GM23248 (cell line): ENCODE measurements at regions not wholly inside any gene's neighbourhood (a gene's known extent, or its start where the extent isn't known, plus 50 kb on each side); places are given as distances from the start of the nearest gene placed in this dataset.

Experiments used
- DNase-seq: peaks from one replicate; pipeline ENCODE4 v3.0.0-alpha.2; 2015
- H2AFZ ChIP-seq: fragments of 200-600 bp; sonication (generic); 2 replicates; pipeline ENCODE4 v1.6.1; 2016; ENCODE audit warnings: antibody characterized with exemption
- H3F3A ChIP-seq: fragments of 200-600 bp; sonication (generic); 2 replicates; pipeline ENCODE4 v1.6.1; 2016; ENCODE audit warnings: mild to moderate bottlenecking, antibody characterized with exemption, mixed run types; ENCODE audit not compliant: insufficient read depth
- H3K27ac ChIP-seq: fragments of 200-600 bp; sonication (generic); 2 replicates; pipeline ENCODE4 v1.5.1; 2016; ENCODE audit warnings: mild to moderate bottlenecking
- H3K27me3 ChIP-seq: fragments of 200-600 bp; sonication (generic); replicated peaks from 2 replicates; pipeline ENCODE4 v1.6.1; 2016; ENCODE audit warnings: mild to moderate bottlenecking; ENCODE audit not compliant: insufficient read depth
- H3K36me3 ChIP-seq: fragments of 200-600 bp; sonication (generic); 2 replicates; pipeline ENCODE4 v1.6.1; 2016; ENCODE audit warnings: low read depth, mild to moderate bottlenecking
- H3K4me1 ChIP-seq: fragments of 200-600 bp; sonication (generic); 2 replicates; pipeline ENCODE4 v1.6.1; 2016; ENCODE audit warnings: mild to moderate bottlenecking; ENCODE audit not compliant: insufficient read depth
- H3K4me2 ChIP-seq: fragments of 200-600 bp; sonication (generic); one replicate; pipeline ENCODE4 v1.6.1; 2016; ENCODE audit warnings: mild to moderate bottlenecking; ENCODE audit not compliant: unreplicated experiment
- H3K4me3 ChIP-seq: fragments of 200-600 bp; sonication (generic); 2 replicates; pipeline ENCODE4 v1.5.1; 2016; ENCODE audit warnings: mild to moderate bottlenecking
- H3K79me2 ChIP-seq: fragments of 200-600 bp; sonication (generic); 2 replicates; pipeline ENCODE4 v1.6.1; 2016; ENCODE audit warnings: mild to moderate bottlenecking; ENCODE audit not compliant: insufficient read depth
- H3K9ac ChIP-seq: fragments of 200-600 bp; sonication (generic); 2 replicates; pipeline ENCODE4 v1.6.1; 2016; ENCODE audit warnings: mild to moderate bottlenecking
- H3K9me2 ChIP-seq: fragments of 200-600 bp; sonication (generic); 2 replicates; pipeline ENCODE4 v1.6.1; 2016; ENCODE audit warnings: mixed run types, mild to moderate bottlenecking, moderate library complexity; ENCODE audit not compliant: insufficient read depth
- H3K9me3 ChIP-seq: fragments of 200-600 bp; sonication (generic); one replicate; pipeline ENCODE4 v1.6.1; 2017; ENCODE audit warnings: low read depth
- H4K20me1 ChIP-seq: fragments of 200-600 bp; sonication (generic); 2 replicates; pipeline ENCODE4 v1.6.0; 2016; ENCODE audit not compliant: insufficient read depth
- EZH2 ChIP-seq: fragments of 200-600 bp; sonication (generic); IDR thresholded peaks from 2 replicates; pipeline ENCODE4 v1.6.1; 2018; ENCODE audit warnings: antibody characterized with exemption, mild to moderate bottlenecking; ENCODE audit not compliant: insufficient read depth, poor library complexity, severe bottlenecking
- EZH2phosphoT487 ChIP-seq: fragments of 200-600 bp; sonication (generic); IDR thresholded peaks from 2 replicates; pipeline ENCODE4 v1.6.1; 2018; ENCODE audit warnings: antibody characterized with exemption, moderate library complexity, mild to moderate bottlenecking, low read depth; ENCODE audit not compliant: insufficient read depth
- WGBS, 2 experiments: methylation state at CpG; one replicate each; pipeline ENCODE4 v1.1.6; 2015 to 2017; ENCODE audit warnings: low lambda C conversion rate in 2 of 2, low coverage in 1 of 2; ENCODE audit errors: missing lambda C conversion rate in 2 of 2; 5-methylcytosine and 5-hydroxymethylcytosine counted together
- in situ Hi-C: fragments of 300-500 bp; cut with MboI; formaldehyde crosslinking; loops from 2 replicates; pipeline ENCODE4 v1.15.0; 2020

DNA sequence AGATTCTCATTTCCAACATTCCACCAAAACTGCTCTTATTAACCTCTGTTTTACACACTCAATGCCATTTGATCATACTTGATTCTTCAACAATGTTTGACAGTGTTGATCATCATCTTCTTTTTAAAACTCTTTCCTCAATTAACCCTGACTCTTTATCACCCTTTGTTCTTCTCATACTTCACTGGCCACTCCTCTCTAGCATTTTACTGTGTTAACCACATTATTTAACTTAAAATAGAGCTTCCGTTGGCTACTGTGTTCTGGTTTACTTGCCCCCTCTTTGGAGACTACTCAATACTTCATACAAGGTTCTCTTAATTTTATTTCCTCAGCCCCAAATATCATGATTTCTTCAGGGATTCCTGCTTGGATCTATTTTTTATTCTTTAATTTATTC lies 121.1 kb upstream of the SPRY2 start:
- Histone ChIP-seq H2AFZ (no peak overlapping the region), H3K79me2 (no peaks in the 10 kb centered on the region), H3K9ac (no peak overlapping the region), H3K4me2 (no peak overlapping the region), H3K36me3 (no peaks in the 10 kb centered on the region), H3F3A (no peaks in the 10 kb centered on the region), H3K9me2 (no peaks in the 10 kb centered on the region), H3K27me3 (no peaks in the 10 kb centered on the region), H3K4me3 (no peak overlapping the region), H3K4me1 (no peaks in the 10 kb centered on the region), H3K27ac (no peak overlapping the region), H4K20me1 (no peaks in the 10 kb centered on the region), H3K9me3 (no peaks in the 10 kb centered on the region)
- in situ Hi-C loops = no loop called here
- no peak for DNase-seq
- 35 to 67% methylated on average over 1 of the region's 1 CpG for WGBS, 2 experiments
- TF ChIP-seq EZH2 (no peak), EZH2phosphoT487 (no peak)

DNA sequence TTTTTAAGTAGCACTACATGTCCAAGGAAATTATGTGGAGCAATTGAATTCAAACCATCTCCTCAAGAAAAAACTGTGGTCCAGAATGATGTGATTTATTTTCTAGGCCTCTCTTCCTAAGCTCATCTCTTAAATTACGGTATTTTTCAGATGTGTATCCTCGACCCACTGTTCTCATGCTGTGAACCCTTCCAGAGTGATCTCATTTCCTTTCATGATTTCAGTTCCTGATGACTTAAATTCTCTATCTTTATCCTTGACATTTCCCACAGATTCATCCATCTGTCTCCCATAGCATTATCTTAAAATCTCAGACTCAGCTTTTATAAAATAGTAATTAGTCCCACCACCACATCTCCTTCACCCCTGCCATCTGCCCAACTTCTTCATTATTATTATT lies 117.6 kb upstream of the SPRY2 start:
- no peak overlapping the region for H3K4me2 ChIP-seq
- H2AFZ ChIP-seq = no peak overlapping the region
- in situ Hi-C loops = no loop called here
- H3K36me3 ChIP-seq = no peaks in the 10 kb centered on the region
- DNase-seq = no peak
- no peaks in the 10 kb centered on the region for H3K27me3 ChIP-seq
- no peak overlapping the region for H3K27ac ChIP-seq
- H3K9ac ChIP-seq = no peak overlapping the region
- H3K4me3 ChIP-seq = no peak overlapping the region
- H3K9me3 ChIP-seq = no peaks in the 10 kb centered on the region
- H3K4me1 ChIP-seq = no peaks in the 10 kb centered on the region
- H3K9me2 ChIP-seq = no peaks in the 10 kb centered on the region
- H3F3A ChIP-seq = no peaks in the 10 kb centered on the region
- WGBS, 2 experiments = 14 to 18% methylated on average over 2 of the region's 2 CpGs
- no peaks in the 10 kb centered on the region for H4K20me1 ChIP-seq
- H3K79me2 ChIP-seq = no peaks in the 10 kb centered on the region
- no peak for TF ChIP-seq EZH2
- no peak for TF ChIP-seq EZH2phosphoT487

DNA sequence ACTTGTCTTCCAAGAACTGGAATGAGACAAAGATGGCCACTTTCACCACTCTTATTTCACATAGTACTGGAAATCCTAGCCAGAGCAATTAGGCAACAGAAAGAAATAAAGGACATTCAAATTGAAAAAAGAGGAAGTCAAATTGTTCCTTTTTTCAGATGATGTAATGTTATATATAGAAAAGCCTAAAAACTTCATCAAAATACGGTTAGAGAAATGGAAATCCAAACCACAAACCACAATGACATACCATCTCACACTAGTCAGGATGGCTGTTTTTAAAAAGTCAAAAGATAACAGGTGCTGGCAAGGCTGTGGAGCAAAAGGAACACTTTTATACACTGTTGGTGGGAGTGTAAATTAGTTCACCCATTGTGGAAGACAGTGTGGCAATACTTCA lies 113.3 kb upstream of the SPRY2 start:
- DNase-seq = no peak
- H3K27me3 ChIP-seq = no peaks in the 10 kb centered on the region
- WGBS, 2 experiments = 33 to 41% methylated on average over 1 of the region's 1 CpG
- in situ Hi-C loops = no loop called here
- no peaks in the 10 kb centered on the region for H3K36me3 ChIP-seq
- no peaks in the 10 kb centered on the region for H3K79me2 ChIP-seq
- H4K20me1 ChIP-seq = no peaks in the 10 kb centered on the region
- no peak overlapping the region for H3K27ac ChIP-seq
- H3K4me1 ChIP-seq = no peaks in the 10 kb centered on the region
- no peak overlapping the region for H3K4me3 ChIP-seq
- no peaks in the 10 kb centered on the region for H3K9me3 ChIP-seq
- H2AFZ ChIP-seq = no peak overlapping the region
- H3K4me2 ChIP-seq = no peak overlapping the region
- H3K9me2 ChIP-seq = no peaks in the 10 kb centered on the region
- no peak overlapping the region for H3K9ac ChIP-seq
- no peaks in the 10 kb centered on the region for H3F3A ChIP-seq
- TF ChIP-seq EZH2 = no peak
- no peak for TF ChIP-seq EZH2phosphoT487

GRCh38 chr13:80452279-80452678 lies 111.4 kb upstream of the SPRY2 start:
- H3K79me2 ChIP-seq = no peaks in the 10 kb centered on the region
- no peak for DNase-seq
- H3K9ac ChIP-seq = no peak overlapping the region
- no peak overlapping the region for H3K4me3 ChIP-seq
- no peaks in the 10 kb centered on the region for H3K27me3 ChIP-seq
- H3K9me2 ChIP-seq = no peaks in the 10 kb centered on the region
- no peaks in the 10 kb centered on the region for H3K36me3 ChIP-seq
- H3K4me2 ChIP-seq = no peak overlapping the region
- in situ Hi-C loops = no loop called here
- no peak overlapping the region for H3K27ac ChIP-seq
- 56 to 83% methylated on average over 1 of the region's 1 CpG for WGBS, 2 experiments
- no peak for TF ChIP-seq EZH2phosphoT487
- no peak for TF ChIP-seq EZH2
- no peaks in the 10 kb centered on the region for H3K9me3 ChIP-seq
- no peak overlapping the region for H2AFZ ChIP-seq
- H4K20me1 ChIP-seq = no peaks in the 10 kb centered on the region
- no peaks in the 10 kb centered on the region for H3F3A ChIP-seq
- H3K4me1 ChIP-seq = no peaks in the 10 kb centered on the region

DNA sequence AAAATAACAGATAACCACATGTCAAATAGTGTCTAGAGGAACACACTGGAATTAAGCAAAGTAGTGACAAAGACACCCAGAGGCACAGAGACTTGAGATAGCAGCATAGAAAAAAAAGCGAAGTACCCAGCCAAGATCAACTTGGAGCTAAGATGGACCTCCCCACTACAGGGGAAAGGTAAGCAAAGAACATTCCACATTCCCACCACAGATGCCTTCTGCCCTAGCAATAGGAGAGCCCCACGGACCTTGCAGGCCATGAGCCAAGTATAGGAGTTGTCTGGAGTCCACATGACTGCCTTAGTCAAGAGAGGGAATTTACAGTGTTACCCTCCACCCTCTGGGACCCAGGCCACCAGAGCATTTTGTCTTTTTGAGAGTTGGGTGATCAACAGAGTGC lies 110.7 kb upstream of the SPRY2 start:
- H4K20me1 ChIP-seq = no peaks in the 10 kb centered on the region
- WGBS, 2 experiments = 11 to 14% methylated on average over 2 of the region's 2 CpGs
- no peak overlapping the region for H3K4me2 ChIP-seq
- H2AFZ ChIP-seq = no peak overlapping the region
- H3K9me3 ChIP-seq = no peaks in the 10 kb centered on the region
- no peak overlapping the region for H3K9ac ChIP-seq
- H3K27me3 ChIP-seq = no peaks in the 10 kb centered on the region
- no peaks in the 10 kb centered on the region for H3F3A ChIP-seq
- H3K79me2 ChIP-seq = no peaks in the 10 kb centered on the region
- no peak for TF ChIP-seq EZH2
- no peak for TF ChIP-seq EZH2phosphoT487
- in situ Hi-C loops = no loop called here
- H3K9me2 ChIP-seq = no peaks in the 10 kb centered on the region
- DNase-seq = no peak
- no peak overlapping the region for H3K4me3 ChIP-seq
- no peak overlapping the region for H3K27ac ChIP-seq
- no peaks in the 10 kb centered on the region for H3K4me1 ChIP-seq
- H3K36me3 ChIP-seq = no peaks in the 10 kb centered on the region
